ENCODE measurements at regions not wholly inside any gene's neighbourhood (a gene's known extent, or its start where the extent isn't known, plus 50 kb on each side); places are given as distances from the start of the nearest gene placed in this dataset.

GRCh38 chr7:1314908-1315450 lies 82.3 kb downstream of the UNCX start:
- H3K4me3 ChIP-seq (ENCODE audit: low read depth, low read length, poor library complexity, severe bottlenecking) = no peak overlapping the region
- no peaks in the 10 kb centered on the region for H3K36me3 ChIP-seq (ENCODE audit: insufficient read depth, low read length)
- POLR2A ChIA-PET = no interaction called here
- no peak overlapping the region for H3K4me2 ChIP-seq (ENCODE audit: low read length)
- H2AFZ ChIP-seq (ENCODE audit: low read length) = no peak overlapping the region
- no peak overlapping the region for H3K27ac ChIP-seq (ENCODE audit: low read depth, low read length, poor library complexity, severe bottlenecking)
- CTCF ChIA-PET (ENCODE audit: unreplicated experiment) = no interaction called here
- DNase-seq (ENCODE audit: low spot score) = no peak
- H3K4me1 ChIP-seq (ENCODE audit: insufficient read depth, low read length, poor library complexity, severe bottlenecking) = no peaks in the 10 kb centered on the region
- intact Hi-C loops (cut with micrococcal nuclease; ENCODE audit: unreplicated experiment) = no loop called here
- no peaks in the 10 kb centered on the region for H3K9me2 ChIP-seq (ENCODE audit: insufficient read depth, low read length)
- no peak for TF ChIP-seq EZH2phosphoT487 (IDR thresholded peaks at IDR 0.05; ENCODE audit: borderline replicate concordance, low read depth, low read length)
- TF ChIP-seq, protein P1, sequence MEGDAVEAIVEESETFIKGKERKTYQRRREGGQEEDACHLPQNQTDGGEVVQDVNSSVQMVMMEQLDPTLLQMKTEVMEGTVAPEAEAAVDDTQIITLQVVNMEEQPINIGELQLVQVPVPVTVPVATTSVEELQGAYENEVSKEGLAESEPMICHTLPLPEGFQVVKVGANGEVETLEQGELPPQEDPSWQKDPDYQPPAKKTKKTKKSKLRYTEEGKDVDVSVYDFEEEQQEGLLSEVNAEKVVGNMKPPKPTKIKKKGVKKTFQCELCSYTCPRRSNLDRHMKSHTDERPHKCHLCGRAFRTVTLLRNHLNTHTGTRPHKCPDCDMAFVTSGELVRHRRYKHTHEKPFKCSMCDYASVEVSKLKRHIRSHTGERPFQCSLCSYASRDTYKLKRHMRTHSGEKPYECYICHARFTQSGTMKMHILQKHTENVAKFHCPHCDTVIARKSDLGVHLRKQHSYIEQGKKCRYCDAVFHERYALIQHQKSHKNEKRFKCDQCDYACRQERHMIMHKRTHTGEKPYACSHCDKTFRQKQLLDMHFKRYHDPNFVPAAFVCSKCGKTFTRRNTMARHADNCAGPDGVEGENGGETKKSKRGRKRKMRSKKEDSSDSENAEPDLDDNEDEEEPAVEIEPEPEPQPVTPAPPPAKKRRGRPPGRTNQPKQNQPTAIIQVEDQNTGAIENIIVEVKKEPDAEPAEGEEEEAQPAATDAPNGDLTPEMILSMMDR (conservative IDR thresholded peaks at IDR 0.05; ENCODE audit: low read length) = no peak
- no peaks in the 10 kb centered on the region for H4K20me1 ChIP-seq (ENCODE audit: insufficient read depth, low read length)
- no TSS peak for BruUV-seq (replicated peaks)
- H3K79me2 ChIP-seq (ENCODE audit: insufficient read depth, low read depth, low read length) = no peaks in the 10 kb centered on the region
- H3K9me3 ChIP-seq (ENCODE audit: low read length) = no peaks in the 10 kb centered on the region

- Histone ChIP-seq H3K4me3 (ENCODE audit: low read depth, low read length, poor library complexity, severe bottlenecking) (no peak overlapping the region), H2AFZ (ENCODE audit: low read length) (no peak overlapping the region), H3K27ac (ENCODE audit: low read depth, low read length, poor library complexity, severe bottlenecking) (no peak overlapping the region), H3K4me2 (ENCODE audit: low read length) (no peak overlapping the region), H4K20me1 (ENCODE audit: insufficient read depth, low read length) (no peaks in the 10 kb centered on the region), H3K79me2 (ENCODE audit: insufficient read depth, low read depth, low read length) (no peaks in the 10 kb centered on the region), H3K9me2 (ENCODE audit: insufficient read depth, low read length) (no peaks in the 10 kb centered on the region), H3K4me1 (ENCODE audit: insufficient read depth, low read length, poor library complexity, severe bottlenecking) (no peaks in the 10 kb centered on the region), H3K36me3 (ENCODE audit: insufficient read depth, low read length) (no peaks in the 10 kb centered on the region), H3K9me3 (ENCODE audit: low read length) (no peaks in the 10 kb centered on the region)
- ChIA-PET CTCF (ENCODE audit: unreplicated experiment) (no interaction called here), POLR2A (no interaction called here)
- no TSS peak for BruUV-seq (replicated peaks)
- intact Hi-C loops (cut with micrococcal nuclease; ENCODE audit: unreplicated experiment) = no loop called here
- no peak for DNase-seq (ENCODE audit: low spot score)
- TF ChIP-seq EZH2phosphoT487 (IDR thresholded peaks at IDR 0.05; ENCODE audit: borderline replicate concordance, low read depth, low read length) = no peak
- TF ChIP-seq, protein P1 (conservative IDR thresholded peaks at IDR 0.05; ENCODE audit: low read length) = no peak
Observed at GRCh38 chr7:1316086-1316485, 83.4 kb downstream of the UNCX start.

DNA sequence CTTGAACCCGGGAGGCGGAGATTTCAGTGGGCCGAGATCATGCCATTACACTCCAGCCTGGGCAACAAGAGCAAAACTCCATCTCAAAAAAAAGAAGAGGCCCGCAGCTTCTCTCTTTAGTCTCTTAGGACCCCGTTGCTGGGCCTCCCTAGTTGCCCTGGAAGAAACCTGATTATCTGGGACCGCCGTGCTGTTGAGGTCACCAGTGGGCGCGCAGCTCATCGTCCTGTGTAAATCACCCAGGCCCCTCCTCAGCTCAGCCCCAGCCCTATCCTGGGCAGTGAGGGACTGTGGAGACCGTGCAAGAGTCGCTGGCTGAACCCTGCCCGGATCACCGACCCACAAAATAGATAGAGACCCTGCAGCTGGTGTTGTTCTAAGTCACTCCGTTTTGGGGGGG lies 85.0 kb downstream of the UNCX start:
- Histone ChIP-seq H3K4me1 (ENCODE audit: insufficient read depth, low read length, poor library complexity, severe bottlenecking) (no peaks in the 10 kb centered on the region), H3K4me3 (ENCODE audit: low read depth, low read length, poor library complexity, severe bottlenecking) (no peak overlapping the region), H3K27ac (ENCODE audit: low read depth, low read length, poor library complexity, severe bottlenecking) (no peak overlapping the region), H3K9me2 (ENCODE audit: insufficient read depth, low read length) (no peaks in the 10 kb centered on the region), H3K79me2 (ENCODE audit: insufficient read depth, low read depth, low read length) (no peaks in the 10 kb centered on the region), H3K9me3 (ENCODE audit: low read length) (no peaks in the 10 kb centered on the region), H3K4me2 (ENCODE audit: low read length) (no peak overlapping the region), H4K20me1 (ENCODE audit: insufficient read depth, low read length) (no peaks in the 10 kb centered on the region), H3K36me3 (ENCODE audit: insufficient read depth, low read length) (no peaks in the 10 kb centered on the region), H2AFZ (ENCODE audit: low read length) (no peak overlapping the region)
- DNase-seq (ENCODE audit: low spot score) = no peak
- ChIA-PET CTCF (ENCODE audit: unreplicated experiment) (no interaction called here), POLR2A (no interaction called here)
- intact Hi-C loops (cut with micrococcal nuclease; ENCODE audit: unreplicated experiment) = no loop called here
- TF ChIP-seq, protein P1 (conservative IDR thresholded peaks at IDR 0.05; ENCODE audit: low read length) = no peak
- TF ChIP-seq EZH2phosphoT487 (IDR thresholded peaks at IDR 0.05; ENCODE audit: borderline replicate concordance, low read depth, low read length) = no peak
- no TSS peak for BruUV-seq (replicated peaks)
